ENCODE measurements at regions not wholly inside any gene's neighbourhood (a gene's known extent, or its start where the extent isn't known, plus 50 kb on each side); places are given as distances from the start of the nearest gene placed in this dataset.

GRCh38 chr6:18958146-18958545 is 571.0 kb downstream of the RNF144B start:
- no peaks in the 10 kb centered on the region for H3K27me3 ChIP-seq (ENCODE audit: insufficient read depth, low read depth, low read length)
- peaks cover 5% of the 10 kb centered on the region for H3F3A ChIP-seq (ENCODE audit: insufficient read depth, low read length, poor library complexity, severe bottlenecking)
- no peaks in the 10 kb centered on the region for H4K20me1 ChIP-seq (ENCODE audit: insufficient read depth)
- no peak overlapping the region for H3K27ac ChIP-seq (ENCODE audit: low read length)
- H3K9ac ChIP-seq (ENCODE audit: low read length): no peak overlapping the region
- no peak overlapping the region for H3K4me3 ChIP-seq (ENCODE audit: low read length)
- TF ChIP-seq TAF1 (IDR thresholded peaks at IDR 0.05; ENCODE audit: low read depth): no peak
- no peak for TF ChIP-seq EP300 (conservative IDR thresholded peaks at IDR 0.05; ENCODE audit: poor library complexity, severe bottlenecking)
- TF ChIP-seq REST (IDR thresholded peaks at IDR 0.05; ENCODE audit: borderline replicate concordance): no peak
- no peak for TF ChIP-seq RAD21 (conservative IDR thresholded peaks at IDR 0.05)
- no peak for TF ChIP-seq CTCF (IDR thresholded peaks at IDR 0.05; ENCODE audit: poor library complexity, severe bottlenecking)
- no peak for TF ChIP-seq MXI1 (conservative IDR thresholded peaks at IDR 0.05; ENCODE audit: poor library complexity, severe bottlenecking)
- TF ChIP-seq EZH2 (IDR thresholded peaks at IDR 0.05; ENCODE audit: borderline replicate concordance, insufficient read depth, low read length, poor library complexity, severe bottlenecking): no peak
- no peak for TF ChIP-seq POLR2AphosphoS5 (IDR thresholded peaks at IDR 0.05)
- no peak for TF ChIP-seq SMC3 (conservative IDR thresholded peaks at IDR 0.05; ENCODE audit: poor library complexity)
- no peak overlapping the region for H3K4me2 ChIP-seq (ENCODE audit: low read length)
- H3K9me2 ChIP-seq (ENCODE audit: insufficient read depth, low read length): no peaks in the 10 kb centered on the region
- H3K9me3 ChIP-seq (ENCODE audit: low read length): no peaks in the 10 kb centered on the region
- no peaks in the 10 kb centered on the region for H3K79me2 ChIP-seq (replicated peaks; ENCODE audit: insufficient read depth, low read length)
- no peaks in the 10 kb centered on the region for H3K36me3 ChIP-seq (ENCODE audit: insufficient read depth, low read length)
- H2AFZ ChIP-seq (ENCODE audit: low read depth, low read length): no peak overlapping the region

GRCh38 chr6:18961566-18961965 is 574.4 kb downstream of the RNF144B start:
- Histone ChIP-seq H3K27me3 (ENCODE audit: insufficient read depth, low read depth, low read length) (no peaks in the 10 kb centered on the region), H3K4me2 (ENCODE audit: low read length) (peak overlapping the region; percentile 50), H3K36me3 (ENCODE audit: insufficient read depth, low read length) (no peaks in the 10 kb centered on the region), H3K9ac (ENCODE audit: low read length) (peak overlapping the region; percentile 2), H3K79me2 (replicated peaks; ENCODE audit: insufficient read depth, low read length) (no peaks in the 10 kb centered on the region), H4K20me1 (ENCODE audit: insufficient read depth) (no peaks in the 10 kb centered on the region), H3K4me3 (ENCODE audit: low read length) (peak overlapping the region; percentile 35), H3K9me2 (ENCODE audit: insufficient read depth, low read length) (no peaks in the 10 kb centered on the region), H3F3A (ENCODE audit: insufficient read depth, low read length, poor library complexity, severe bottlenecking) (peaks cover 5% of the 10 kb centered on the region), H3K9me3 (ENCODE audit: low read length) (no peaks in the 10 kb centered on the region), H2AFZ (ENCODE audit: low read depth, low read length) (no peak overlapping the region), H3K27ac (ENCODE audit: low read length) (peak overlapping the region; percentile 75)
- TF ChIP-seq TAF1 (IDR thresholded peaks at IDR 0.05; ENCODE audit: low read depth): no peak
- no peak for TF ChIP-seq RAD21 (conservative IDR thresholded peaks at IDR 0.05)
- TF ChIP-seq EP300 (conservative IDR thresholded peaks at IDR 0.05; ENCODE audit: poor library complexity, severe bottlenecking): no peak
- TF ChIP-seq MXI1 (conservative IDR thresholded peaks at IDR 0.05; ENCODE audit: poor library complexity, severe bottlenecking): no peak
- TF ChIP-seq SMC3 (conservative IDR thresholded peaks at IDR 0.05; ENCODE audit: poor library complexity): no peak
- TF ChIP-seq POLR2AphosphoS5 (IDR thresholded peaks at IDR 0.05): no peak
- TF ChIP-seq EZH2 (IDR thresholded peaks at IDR 0.05; ENCODE audit: borderline replicate concordance, insufficient read depth, low read length, poor library complexity, severe bottlenecking): no peak
- TF ChIP-seq CTCF (IDR thresholded peaks at IDR 0.05; ENCODE audit: poor library complexity, severe bottlenecking): no peak
- TF ChIP-seq REST (IDR thresholded peaks at IDR 0.05; ENCODE audit: borderline replicate concordance): no peak
